RWPE2 (cell line): ENCODE measurements at regions not wholly inside any gene's neighbourhood (a gene's known extent, or its start where the extent isn't known, plus 50 kb on each side); places are given as distances from the start of the nearest gene placed in this dataset.

Experiments used
- ATAC-seq: fragments of 200-7000 bp; cut with Tn5 transposase; 3 replicates; pipeline ENCODE4 v1.9.1; 2021; ENCODE audit warnings: low read depth
- DNase-seq: peaks from one replicate; pipeline ENCODE4 v3.0.0-alpha.2; 2020; ENCODE audit warnings: low spot score
- H3K27ac ChIP-seq: fragments of 450-650 bp; 2 replicates; pipeline ENCODE4 v1.5.1; 2017; ENCODE audit warnings: mild to moderate bottlenecking; ENCODE audit not compliant: poor library complexity, severe bottlenecking
- H3K27me3 ChIP-seq: fragments of 250-450 bp; sonication (Bioruptor Pico); 2 replicates; pipeline ENCODE4 v1.5.1; 2021; ENCODE audit warnings: mild to moderate bottlenecking, moderate library complexity; ENCODE audit not compliant: insufficient read depth, poor library complexity, severe bottlenecking
- H3K36me3 ChIP-seq: fragments of 250-450 bp; sonication (Bioruptor Pico); 2 replicates; pipeline ENCODE4 v1.5.1; 2020; ENCODE audit warnings: low read depth, mild to moderate bottlenecking, moderate library complexity
- H3K4me1 ChIP-seq: fragments of 250-450 bp; sonication (Bioruptor Pico); 2 replicates; pipeline ENCODE4 v1.5.1; 2021; ENCODE audit warnings: mild to moderate bottlenecking, moderate library complexity; ENCODE audit not compliant: insufficient read depth, poor library complexity, severe bottlenecking
- H3K4me3 ChIP-seq: fragments of 250-450 bp; sonication (Bioruptor Pico); 2 replicates; pipeline ENCODE4 v1.5.1; 2021; ENCODE audit warnings: mild to moderate bottlenecking, moderate library complexity; ENCODE audit not compliant: severe bottlenecking
- H3K9me3 ChIP-seq: fragments of 250-450 bp; sonication (Bioruptor Pico); 2 replicates; pipeline ENCODE4 v1.5.1; 2021; ENCODE audit warnings: mild to moderate bottlenecking, moderate library complexity; ENCODE audit not compliant: severe bottlenecking
- CTCF ChIP-seq: fragments of 450-650 bp; IDR thresholded peaks from one replicate; pipeline ENCODE4 v1.5.1; 2017; ENCODE audit warnings: mild to moderate bottlenecking, moderate library complexity; ENCODE audit not compliant: poor library complexity, severe bottlenecking

- Histone ChIP-seq H3K36me3 (no peaks in the 10 kb centered on the region), H3K9me3 (no peaks in the 10 kb centered on the region), H3K4me1 (no peaks in the 10 kb centered on the region), H3K4me3 (no peak overlapping the region), H3K27ac (no peak overlapping the region), H3K27me3 (no peaks in the 10 kb centered on the region)
- DNase-seq = no peak
- TF ChIP-seq CTCF = no peak
- ATAC-seq = no peak
Measured at GRCh38 chr2:22110244-22110651, 986.5 kb downstream of the TDRD15 start.

- no peak overlapping the region for H3K4me3 ChIP-seq
- H3K36me3 ChIP-seq = no peaks in the 10 kb centered on the region
- H3K4me1 ChIP-seq = no peaks in the 10 kb centered on the region
- DNase-seq = no peak
- TF ChIP-seq CTCF = no peak
- H3K27ac ChIP-seq = no peak overlapping the region
- no peak for ATAC-seq
- no peaks in the 10 kb centered on the region for H3K27me3 ChIP-seq
- H3K9me3 ChIP-seq = no peaks in the 10 kb centered on the region
Measured at GRCh38 chr2:22124003-22124402, 1000.2 kb downstream of the TDRD15 start.

- Histone ChIP-seq H3K36me3 (no peaks in the 10 kb centered on the region), H3K4me1 (no peaks in the 10 kb centered on the region), H3K27ac (no peak overlapping the region), H3K27me3 (no peaks in the 10 kb centered on the region), H3K9me3 (no peaks in the 10 kb centered on the region), H3K4me3 (no peak overlapping the region)
- TF ChIP-seq CTCF = no peak
- ATAC-seq (no peak), DNase-seq (no peak)
Measured at GRCh38 chr2:22126106-22126505, 1002.3 kb downstream of the TDRD15 start.

- TF ChIP-seq CTCF = no peak
- H3K27ac ChIP-seq = no peak overlapping the region
- no peaks in the 10 kb centered on the region for H3K9me3 ChIP-seq
- no peak overlapping the region for H3K4me3 ChIP-seq
- no peaks in the 10 kb centered on the region for H3K36me3 ChIP-seq
- DNase-seq = no peak
- no peaks in the 10 kb centered on the region for H3K27me3 ChIP-seq
- ATAC-seq = no peak
- no peaks in the 10 kb centered on the region for H3K4me1 ChIP-seq
Measured at GRCh38 chr2:22126978-22127377, 1003.2 kb downstream of the TDRD15 start.

GRCh38 chr2:22134421-22134820, 1010.7 kb downstream of the TDRD15 start:
- Histone ChIP-seq H3K36me3 (no peaks in the 10 kb centered on the region), H3K27me3 (no peaks in the 10 kb centered on the region), H3K4me3 (no peak overlapping the region), H3K4me1 (no peaks in the 10 kb centered on the region), H3K9me3 (no peaks in the 10 kb centered on the region), H3K27ac (no peak overlapping the region)
- TF ChIP-seq CTCF = no peak
- DNase-seq (no peak), ATAC-seq (no peak)
